Prostate gland (tissue), 2 donors: ENCODE measurements at regions not wholly inside any gene's neighbourhood (a gene's known extent, or its start where the extent isn't known, plus 50 kb on each side); places are given as distances from the start of the nearest gene placed in this dataset.
"Not testable (repeated sequence)": the region's sequence is repeated elsewhere in the genome, so short reads cannot be mapped to it uniquely, and the experiment has no call there.

ENCODE experiments used
- DNase-seq: peaks from one replicate; pipeline ENCODE4 v3.0.0-alpha.2; 2019; ENCODE audit warnings: low spot score
- H3K27ac ChIP-seq, 2 donors: fragments of 200-600 bp; sonication (generic); 2 replicates each; pipeline ENCODE4 v1.5.1; 2017 to 2019
- H3K27me3 ChIP-seq: fragments of 200-600 bp; sonication (generic); replicated peaks from 2 replicates; pipeline ENCODE4 v1.5.1; 2019; ENCODE audit not compliant: insufficient read depth
- H3K36me3 ChIP-seq, 2 donors: fragments of 200-600 bp; sonication (generic); 1 replicate in 1 of 2; 2 replicates in 1 of 2; pipeline versions ENCODE4 v1.5.1 to v1.8.1; 2017 to 2019
- H3K4me1 ChIP-seq: fragments of 200-600 bp; sonication (generic); replicated peaks from 2 replicates; pipeline ENCODE4 v1.5.1; 2019
- H3K4me3 ChIP-seq, 2 donors: fragments of 200-600 bp; sonication (generic); 2 replicates each; pipeline ENCODE4 v1.5.1; 2017 to 2019
- H3K9me3 ChIP-seq: fragments of 200-600 bp; sonication (generic); 2 replicates; pipeline ENCODE4 v1.5.1; 2017
- POLR2A ChIP-seq: fragments of 450-650 bp; IDR thresholded peaks from one replicate; pipeline ENCODE4 v1.6.1; 2016; ENCODE audit warnings: antibody characterized with exemption, mild to moderate bottlenecking
- POLR2AphosphoS5 ChIP-seq: sonication (generic); formaldehyde crosslinking; IDR thresholded peaks from one replicate; pipeline ENCODE4 v1.6.1; 2017; ENCODE audit warnings: antibody characterized with exemption
- WGBS: methylation state at CpG from one replicate; pipeline ENCODE4 v1.1.5; 2018; 5-methylcytosine and 5-hydroxymethylcytosine counted together
- intact Hi-C: fragments of 100-400 bp; cut with DNase I; formaldehyde crosslinking; loops from one replicate; pipeline ENCODE4 v1.14.2; 2022
- TF ChIP-seq, protein P1 (sequence below), 4 experiments: fragments of 200-600 bp in 2 of 4; fragments of 450-650 bp in 2 of 4; sonication (generic) in 2 of 4; IDR thresholded peaks; 1 replicate in 3 of 4; 2 replicates in 1 of 4; pipeline ENCODE4 v1.5.1; 2016 to 2019; ENCODE audit warnings: antibody characterized with exemption in 4 of 4, mild to moderate bottlenecking in 2 of 4, moderate library complexity in 2 of 4

DNA sequence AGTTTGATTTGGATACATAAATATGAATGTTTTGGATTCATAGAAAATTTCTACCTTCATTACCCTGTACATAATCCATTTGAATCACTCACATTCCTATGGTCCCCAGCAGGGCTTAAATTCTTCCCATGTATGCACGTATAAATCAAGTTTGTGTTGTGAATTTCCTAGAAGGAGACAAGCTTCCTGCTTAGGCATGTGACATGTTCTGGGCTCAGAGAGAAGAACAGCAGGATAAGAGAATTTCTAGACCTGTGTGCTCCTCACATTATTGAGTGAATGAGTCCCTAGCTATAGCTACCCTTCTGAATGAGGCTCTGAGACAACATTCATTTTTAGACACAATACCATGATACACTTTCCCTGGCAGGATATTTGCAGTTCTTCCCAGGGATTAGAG is 229.1 kb downstream of the YTHDC2 start:
- no peaks in the 10 kb centered on the region for H3K9me3 ChIP-seq
- WGBS: 0% methylated on average over 1 of the region's 1 CpG
- no peaks in the 10 kb centered on the region for H3K27me3 ChIP-seq
- no peaks in the 10 kb centered on the region for H3K36me3 ChIP-seq
- H3K4me1 ChIP-seq: no peaks in the 10 kb centered on the region
- TF ChIP-seq POLR2A (no peak), POLR2AphosphoS5 (no peak)
- TF ChIP-seq, protein P1, sequence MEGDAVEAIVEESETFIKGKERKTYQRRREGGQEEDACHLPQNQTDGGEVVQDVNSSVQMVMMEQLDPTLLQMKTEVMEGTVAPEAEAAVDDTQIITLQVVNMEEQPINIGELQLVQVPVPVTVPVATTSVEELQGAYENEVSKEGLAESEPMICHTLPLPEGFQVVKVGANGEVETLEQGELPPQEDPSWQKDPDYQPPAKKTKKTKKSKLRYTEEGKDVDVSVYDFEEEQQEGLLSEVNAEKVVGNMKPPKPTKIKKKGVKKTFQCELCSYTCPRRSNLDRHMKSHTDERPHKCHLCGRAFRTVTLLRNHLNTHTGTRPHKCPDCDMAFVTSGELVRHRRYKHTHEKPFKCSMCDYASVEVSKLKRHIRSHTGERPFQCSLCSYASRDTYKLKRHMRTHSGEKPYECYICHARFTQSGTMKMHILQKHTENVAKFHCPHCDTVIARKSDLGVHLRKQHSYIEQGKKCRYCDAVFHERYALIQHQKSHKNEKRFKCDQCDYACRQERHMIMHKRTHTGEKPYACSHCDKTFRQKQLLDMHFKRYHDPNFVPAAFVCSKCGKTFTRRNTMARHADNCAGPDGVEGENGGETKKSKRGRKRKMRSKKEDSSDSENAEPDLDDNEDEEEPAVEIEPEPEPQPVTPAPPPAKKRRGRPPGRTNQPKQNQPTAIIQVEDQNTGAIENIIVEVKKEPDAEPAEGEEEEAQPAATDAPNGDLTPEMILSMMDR (IDR thresholded peaks at IDR 0.05): no peak
- intact Hi-C loops: no loop called here
- H3K27ac ChIP-seq: no peak overlapping the region
- no peak overlapping the region for H3K4me3 ChIP-seq
- DNase-seq: no peak

GRCh38 chr5:113748403-113748802 is 234.9 kb downstream of the YTHDC2 start:
- H3K36me3 ChIP-seq: no peaks in the 10 kb centered on the region
- H3K4me1 ChIP-seq: no peaks in the 10 kb centered on the region
- H3K27ac ChIP-seq: no peak overlapping the region
- H3K4me3 ChIP-seq: no peak overlapping the region
- H3K27me3 ChIP-seq: no peaks in the 10 kb centered on the region
- no peak for DNase-seq
- no peak for TF ChIP-seq POLR2A
- TF ChIP-seq POLR2AphosphoS5: no peak
- TF ChIP-seq, protein P1 (IDR thresholded peaks at IDR 0.05): no peak
- 46% methylated on average over 2 of the region's 2 CpGs for WGBS
- intact Hi-C loops: no loop called here
- no peaks in the 10 kb centered on the region for H3K9me3 ChIP-seq

DNA sequence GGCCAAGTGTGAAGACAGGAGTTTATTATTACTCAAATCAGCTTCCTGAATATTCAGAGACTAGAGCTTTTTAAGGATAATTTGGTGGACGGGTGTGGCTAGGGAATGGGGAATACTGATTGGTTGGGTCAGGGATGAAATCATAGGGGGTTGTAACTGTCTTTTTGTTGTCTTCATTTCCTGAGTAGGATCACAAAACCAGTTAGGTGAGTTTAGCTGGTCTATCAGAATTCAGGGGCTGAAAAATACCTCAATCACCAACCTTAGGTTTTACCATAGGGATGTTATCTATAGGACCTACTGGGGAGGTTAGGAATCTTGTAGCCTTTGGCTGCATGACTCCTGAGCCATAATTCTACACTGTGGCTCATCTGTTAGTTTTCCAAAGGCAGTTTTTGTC is 235.8 kb downstream of the YTHDC2 start:
- H3K4me1 ChIP-seq: no peaks in the 10 kb centered on the region
- H3K36me3 ChIP-seq: no peaks in the 10 kb centered on the region
- no peaks in the 10 kb centered on the region for H3K9me3 ChIP-seq
- intact Hi-C loops: no loop called here
- H3K27ac ChIP-seq: no peak overlapping the region
- TF ChIP-seq, protein P1 (IDR thresholded peaks at IDR 0.05): no peak
- TF ChIP-seq POLR2A (no peak), POLR2AphosphoS5 (no peak)
- 85% methylated on average over 1 of the region's 1 CpG for WGBS
- no peak for DNase-seq
- no peaks in the 10 kb centered on the region for H3K27me3 ChIP-seq
- no peak overlapping the region for H3K4me3 ChIP-seq

- H3K9me3 ChIP-seq, H3K27ac ChIP-seq, intact Hi-C loops, H3K4me3 ChIP-seq, H3K4me1 ChIP-seq, DNase-seq, H3K27me3 ChIP-seq, H3K36me3 ChIP-seq: not testable (repeated sequence)
- 92% methylated on average over 12 of the region's 20 CpGs for WGBS
Observed at GRCh38 chr5:113753182-113753581, 239.7 kb downstream of the YTHDC2 start.

- DNase-seq: no peak
- 43% methylated on average over 3 of the region's 3 CpGs for WGBS
- Histone ChIP-seq H3K4me1 (no peaks in the 10 kb centered on the region), H3K27me3 (no peaks in the 10 kb centered on the region), H3K9me3 (no peaks in the 10 kb centered on the region), H3K36me3 (no peaks in the 10 kb centered on the region), H3K27ac (no peak overlapping the region), H3K4me3 (no peak overlapping the region)
- intact Hi-C loops: no loop called here
- TF ChIP-seq, protein P1 (IDR thresholded peaks at IDR 0.05): no peak
- no peak for TF ChIP-seq POLR2A
- no peak for TF ChIP-seq POLR2AphosphoS5
Observed at GRCh38 chr5:113755516-113755915, 242.0 kb downstream of the YTHDC2 start.
